ENCODE measurements at regions not wholly inside any gene's neighbourhood (a gene's known extent, or its start where the extent isn't known, plus 50 kb on each side); places are given as distances from the start of the nearest gene placed in this dataset.

DNA sequence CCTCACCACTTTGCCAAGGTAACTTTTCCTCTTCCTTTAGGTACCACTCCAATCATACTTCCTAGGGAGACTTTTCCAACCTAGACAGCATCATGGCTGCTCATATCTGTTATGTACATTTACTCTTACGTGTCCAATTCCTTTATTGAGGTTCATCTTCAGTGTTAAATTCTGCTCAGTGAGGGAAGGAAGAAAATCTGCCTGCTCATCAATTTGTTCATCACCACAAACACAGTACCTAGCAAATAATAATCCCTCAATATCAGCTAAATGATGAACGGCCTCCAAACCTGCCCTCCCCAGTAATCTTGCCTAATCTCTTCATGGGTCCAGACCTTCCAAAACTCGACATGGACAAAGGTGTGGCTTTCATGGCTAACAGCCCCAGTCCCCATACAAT, 380.8 kb downstream of the KCTD12 start:
- Histone ChIP-seq H3K79me2 (ENCODE audit: low read depth) (no peaks in the 10 kb centered on the region), H3K27me3 (ENCODE audit: insufficient read depth, low read depth) (no peaks in the 10 kb centered on the region), H3K4me2 (no peak overlapping the region), H3K9me3 (ENCODE audit: insufficient read depth, low read depth) (no peaks in the 10 kb centered on the region), H3K4me1 (replicated peaks; ENCODE audit: insufficient read depth) (no peaks in the 10 kb centered on the region), H4K20me1 (ENCODE audit: insufficient read depth) (no peaks in the 10 kb centered on the region), H3K9me2 (ENCODE audit: insufficient read depth) (no peaks in the 10 kb centered on the region), H3K4me3 (no peak overlapping the region), H3F3A (ENCODE audit: insufficient read depth, low read depth) (no peaks in the 10 kb centered on the region), H3K27ac (no peak overlapping the region), H3K36me3 (ENCODE audit: low read depth) (no peaks in the 10 kb centered on the region), H2AFZ (no peak overlapping the region)
- CTCF ChIA-PET: no interaction called here
- DNase-seq: no peak
- intact Hi-C loops (cut with micrococcal nuclease; ENCODE audit: unreplicated experiment): no loop called here
- no TSS peak for BruUV-seq (replicated peaks)
- POLR2A ChIA-PET (ENCODE audit: unreplicated experiment): no interaction called here
- TF ChIP-seq, protein P1, sequence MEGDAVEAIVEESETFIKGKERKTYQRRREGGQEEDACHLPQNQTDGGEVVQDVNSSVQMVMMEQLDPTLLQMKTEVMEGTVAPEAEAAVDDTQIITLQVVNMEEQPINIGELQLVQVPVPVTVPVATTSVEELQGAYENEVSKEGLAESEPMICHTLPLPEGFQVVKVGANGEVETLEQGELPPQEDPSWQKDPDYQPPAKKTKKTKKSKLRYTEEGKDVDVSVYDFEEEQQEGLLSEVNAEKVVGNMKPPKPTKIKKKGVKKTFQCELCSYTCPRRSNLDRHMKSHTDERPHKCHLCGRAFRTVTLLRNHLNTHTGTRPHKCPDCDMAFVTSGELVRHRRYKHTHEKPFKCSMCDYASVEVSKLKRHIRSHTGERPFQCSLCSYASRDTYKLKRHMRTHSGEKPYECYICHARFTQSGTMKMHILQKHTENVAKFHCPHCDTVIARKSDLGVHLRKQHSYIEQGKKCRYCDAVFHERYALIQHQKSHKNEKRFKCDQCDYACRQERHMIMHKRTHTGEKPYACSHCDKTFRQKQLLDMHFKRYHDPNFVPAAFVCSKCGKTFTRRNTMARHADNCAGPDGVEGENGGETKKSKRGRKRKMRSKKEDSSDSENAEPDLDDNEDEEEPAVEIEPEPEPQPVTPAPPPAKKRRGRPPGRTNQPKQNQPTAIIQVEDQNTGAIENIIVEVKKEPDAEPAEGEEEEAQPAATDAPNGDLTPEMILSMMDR (conservative IDR thresholded peaks at IDR 0.05): no peak
- TF ChIP-seq EZH2 (IDR thresholded peaks at IDR 0.05; ENCODE audit: low read depth): no peak

DNA sequence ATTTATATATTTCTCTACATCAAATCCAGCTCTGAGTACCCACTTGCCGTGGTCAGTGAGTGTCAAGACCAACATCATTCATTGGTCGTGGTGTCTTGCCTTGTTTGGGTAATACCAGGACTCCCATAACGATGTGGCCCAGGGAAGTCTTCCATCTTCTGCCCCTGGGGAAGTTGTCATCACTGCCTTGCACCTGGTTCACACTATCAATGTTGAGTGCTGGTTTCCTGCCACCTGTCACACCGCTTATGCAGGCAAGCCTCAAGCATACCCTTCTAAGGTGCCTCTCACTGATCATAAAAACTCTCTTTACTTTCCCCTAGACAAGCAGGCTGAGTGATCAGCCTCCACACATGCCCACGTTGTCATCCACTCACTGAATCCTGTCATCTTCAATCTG, 382.4 kb downstream of the KCTD12 start:
- no peaks in the 10 kb centered on the region for H3K4me1 ChIP-seq (replicated peaks; ENCODE audit: insufficient read depth)
- ChIA-PET CTCF (no interaction called here), POLR2A (ENCODE audit: unreplicated experiment) (no interaction called here)
- no peak overlapping the region for H2AFZ ChIP-seq
- H3K36me3 ChIP-seq (ENCODE audit: low read depth): no peaks in the 10 kb centered on the region
- no peaks in the 10 kb centered on the region for H3K9me2 ChIP-seq (ENCODE audit: insufficient read depth)
- H3F3A ChIP-seq (ENCODE audit: insufficient read depth, low read depth): no peaks in the 10 kb centered on the region
- no peak overlapping the region for H3K4me2 ChIP-seq
- DNase-seq: no peak
- TF ChIP-seq EZH2 (IDR thresholded peaks at IDR 0.05; ENCODE audit: low read depth): no peak
- TF ChIP-seq, protein P1 (conservative IDR thresholded peaks at IDR 0.05): no peak
- H3K9me3 ChIP-seq (ENCODE audit: insufficient read depth, low read depth): no peaks in the 10 kb centered on the region
- no peaks in the 10 kb centered on the region for H3K79me2 ChIP-seq (ENCODE audit: low read depth)
- H4K20me1 ChIP-seq (ENCODE audit: insufficient read depth): no peaks in the 10 kb centered on the region
- no peak overlapping the region for H3K27ac ChIP-seq
- peaks cover 3% of the 10 kb centered on the region; the same call in 1 of the 2 replicates for H3K27me3 ChIP-seq (ENCODE audit: insufficient read depth, low read depth)
- intact Hi-C loops (cut with micrococcal nuclease; ENCODE audit: unreplicated experiment): no loop called here
- no peak overlapping the region for H3K4me3 ChIP-seq
- BruUV-seq (replicated peaks): no TSS peak

DNA sequence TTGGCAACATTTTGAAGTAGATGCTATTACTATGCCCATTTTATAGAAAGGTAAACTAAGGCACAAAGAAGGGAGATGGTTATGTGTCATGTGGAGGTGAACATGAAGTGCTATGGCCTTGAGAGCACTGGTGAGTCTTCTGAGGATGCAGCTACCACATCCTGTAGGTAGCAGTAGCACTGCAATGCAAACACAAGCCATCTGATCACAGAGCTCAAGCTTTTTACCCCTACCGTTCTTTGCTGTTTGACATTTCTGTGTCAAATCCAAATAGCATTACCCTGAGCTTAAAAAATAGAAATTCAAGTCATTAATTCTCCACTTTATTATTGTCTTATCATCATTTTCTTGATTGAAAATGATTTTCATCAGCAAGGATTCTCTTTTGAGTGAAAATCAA, 382.9 kb downstream of the KCTD12 start:
- ChIA-PET CTCF (no interaction called here), POLR2A (ENCODE audit: unreplicated experiment) (no interaction called here)
- no peaks in the 10 kb centered on the region for H3K36me3 ChIP-seq (ENCODE audit: low read depth)
- H3K4me1 ChIP-seq (replicated peaks; ENCODE audit: insufficient read depth): no peaks in the 10 kb centered on the region
- TF ChIP-seq, protein P1 (conservative IDR thresholded peaks at IDR 0.05): no peak
- no peak for TF ChIP-seq EZH2 (IDR thresholded peaks at IDR 0.05; ENCODE audit: low read depth)
- intact Hi-C loops (cut with micrococcal nuclease; ENCODE audit: unreplicated experiment): no loop called here
- no peak overlapping the region for H3K27ac ChIP-seq
- no TSS peak for BruUV-seq (replicated peaks)
- H3K27me3 ChIP-seq (ENCODE audit: insufficient read depth, low read depth): peaks cover 3% of the 10 kb centered on the region; the same call in 1 of the 2 replicates
- no peaks in the 10 kb centered on the region for H4K20me1 ChIP-seq (ENCODE audit: insufficient read depth)
- no peaks in the 10 kb centered on the region for H3K9me2 ChIP-seq (ENCODE audit: insufficient read depth)
- no peak overlapping the region for H3K4me3 ChIP-seq
- no peaks in the 10 kb centered on the region for H3F3A ChIP-seq (ENCODE audit: insufficient read depth, low read depth)
- no peak overlapping the region for H2AFZ ChIP-seq
- DNase-seq: no peak
- no peak overlapping the region for H3K4me2 ChIP-seq
- no peaks in the 10 kb centered on the region for H3K79me2 ChIP-seq (ENCODE audit: low read depth)
- no peaks in the 10 kb centered on the region for H3K9me3 ChIP-seq (ENCODE audit: insufficient read depth, low read depth)
